Kidney capillary endothelial cell (primary cell): ENCODE measurements at regions not wholly inside any gene's neighbourhood (a gene's known extent, or its start where the extent isn't known, plus 50 kb on each side); places are given as distances from the start of the nearest gene placed in this dataset.
A peak's percentile ranks its signal among the peaks of the same experiment; 100 is the strongest.
"Not testable (repeated sequence)": the region's sequence is repeated elsewhere in the genome, so short reads cannot be mapped to it uniquely, and the experiment has no call there.

ENCODE experiments used
- DNase-seq: peaks from one replicate; pipeline ENCODE4 v3.0.0-alpha.2; 2018; ENCODE audit warnings: low spot score

- peak; percentile 44 for DNase-seq
Measured at GRCh38 chr12:46983959-46984841, 95.2 kb upstream of the PCED1B start.

GRCh38 chr12:46985816-46986215 lies 93.6 kb upstream of the PCED1B start:
- DNase-seq, result no peak

- not testable (repeated sequence) for DNase-seq
Measured at GRCh38 chr12:46988122-46988521, 91.3 kb upstream of the PCED1B start.

GRCh38 chr12:46990211-46990610 lies 89.2 kb upstream of the PCED1B start:
- DNase-seq, result no peak

- DNase-seq, result not testable (repeated sequence)
Measured at GRCh38 chr12:46992051-46992450, 87.4 kb upstream of the PCED1B start.

- DNase-seq, result no peak
Measured at GRCh38 chr12:46998811-46999368, 80.5 kb upstream of the PCED1B start.

GRCh38 chr12:47004634-47005033 lies 74.8 kb upstream of the PCED1B start:
- DNase-seq, result no peak

GRCh38 chr12:47007048-47007447 lies 72.4 kb upstream of the PCED1B start:
- no peak for DNase-seq

- DNase-seq, result no peak
Measured at GRCh38 chr12:47012552-47012951, 66.9 kb upstream of the PCED1B start.

- DNase-seq, result peak; percentile 61
Measured at GRCh38 chr12:47014474-47014873, 64.9 kb upstream of the PCED1B start.

GRCh38 chr12:47015381-47015780 lies 64.0 kb upstream of the PCED1B start:
- DNase-seq, result no peak

- DNase-seq, result no peak
Measured at GRCh38 chr12:47017041-47017713, 62.2 kb upstream of the PCED1B start.

- no peak for DNase-seq
Measured at GRCh38 chr12:47017901-47018475, 61.4 kb upstream of the PCED1B start.

- DNase-seq, result no peak
Measured at GRCh38 chr12:47020211-47020821, 59.1 kb upstream of the PCED1B start.

GRCh38 chr12:47021298-47021697 lies 58.1 kb upstream of the PCED1B start:
- peak; percentile 86 for DNase-seq

GRCh38 chr12:47022296-47022695 lies 57.1 kb upstream of the PCED1B start:
- DNase-seq, result peak; percentile 58

GRCh38 chr12:47023311-47023710 lies 56.1 kb upstream of the PCED1B start:
- DNase-seq, result no peak

GRCh38 chr12:47023953-47024352 lies 55.5 kb upstream of the PCED1B start:
- DNase-seq, result no peak

GRCh38 chr12:47024463-47024862 lies 55.0 kb upstream of the PCED1B start:
- no peak for DNase-seq

- DNase-seq, result no peak
Measured at GRCh38 chr12:47025349-47025748, 54.1 kb upstream of the PCED1B start.

- DNase-seq, result no peak
Measured at GRCh38 chr12:47025798-47026197, 53.6 kb upstream of the PCED1B start.

- no peak for DNase-seq
Measured at GRCh38 chr12:47026291-47026690, 53.1 kb upstream of the PCED1B start.
